ENCODE measurements at regions not wholly inside any gene's neighbourhood (a gene's known extent, or its start where the extent isn't known, plus 50 kb on each side); places are given as distances from the start of the nearest gene placed in this dataset.
A peak's percentile ranks its signal among the peaks of the same experiment; 100 is the strongest.

DNA sequence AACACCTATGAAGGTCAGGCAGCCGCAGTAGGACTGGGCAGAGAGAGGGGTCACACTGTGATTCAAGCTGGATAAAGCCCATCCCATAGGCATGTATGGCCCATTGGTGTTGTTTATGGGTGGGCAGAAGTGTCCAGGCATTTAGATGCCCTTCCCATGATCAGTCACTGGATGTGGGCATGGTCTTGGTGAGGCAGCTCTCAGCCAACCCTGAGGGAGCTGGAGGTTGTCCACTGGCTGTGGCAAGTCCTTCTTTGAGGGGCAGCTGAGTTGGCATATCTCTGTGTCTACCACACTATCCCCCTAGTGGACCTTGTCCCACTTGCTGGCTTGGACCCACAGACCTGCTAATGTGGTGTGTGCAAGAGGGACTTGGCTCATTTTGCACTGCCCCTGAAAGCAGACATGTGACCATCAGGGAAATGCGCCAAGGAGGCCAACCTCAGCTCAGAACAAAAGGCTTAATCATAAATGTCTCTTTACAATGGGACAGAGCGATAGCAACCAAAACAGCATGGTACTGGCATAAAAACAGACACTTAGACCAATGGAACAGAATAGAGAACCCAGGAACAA, 82.0 kb downstream of the TMEM17 start:
- Histone ChIP-seq H3K27me3 (ENCODE audit: insufficient read depth, low read length, poor library complexity, severe bottlenecking) (no peaks in the 10 kb centered on the region), H3K9me3 (ENCODE audit: insufficient read depth, low read depth, low read length) (peaks cover 3% of the 10 kb centered on the region; the same call in 1 of the 2 replicates), H3F3A (ENCODE audit: low read depth) (no peaks in the 10 kb centered on the region), H3K4me3 (ENCODE audit: low read length, poor library complexity, severe bottlenecking) (no peak overlapping the region), H3K4me1 (ENCODE audit: insufficient read depth, low read length, poor library complexity, severe bottlenecking) (no peaks in the 10 kb centered on the region), H3K36me3 (ENCODE audit: insufficient read depth, low read length) (no peaks in the 10 kb centered on the region), H3K9me2 (replicated peaks; ENCODE audit: low read depth, low read length) (no peaks in the 10 kb centered on the region), H2AFZ (ENCODE audit: low read length) (no peak overlapping the region), H3K79me2 (ENCODE audit: insufficient read depth, low read length) (no peaks in the 10 kb centered on the region), H3K4me2 (ENCODE audit: low read depth, low read length, poor library complexity, severe bottlenecking) (no peak overlapping the region), H4K20me1 (ENCODE audit: insufficient read depth, low read length, poor library complexity, severe bottlenecking) (no peaks in the 10 kb centered on the region), H3K9ac (ENCODE audit: low read depth, low read length, poor library complexity, severe bottlenecking) (no peak overlapping the region)
- no peak for TF ChIP-seq EZH2phosphoT487 (IDR thresholded peaks at IDR 0.05; ENCODE audit: borderline replicate concordance)
- TF ChIP-seq, protein P1, sequence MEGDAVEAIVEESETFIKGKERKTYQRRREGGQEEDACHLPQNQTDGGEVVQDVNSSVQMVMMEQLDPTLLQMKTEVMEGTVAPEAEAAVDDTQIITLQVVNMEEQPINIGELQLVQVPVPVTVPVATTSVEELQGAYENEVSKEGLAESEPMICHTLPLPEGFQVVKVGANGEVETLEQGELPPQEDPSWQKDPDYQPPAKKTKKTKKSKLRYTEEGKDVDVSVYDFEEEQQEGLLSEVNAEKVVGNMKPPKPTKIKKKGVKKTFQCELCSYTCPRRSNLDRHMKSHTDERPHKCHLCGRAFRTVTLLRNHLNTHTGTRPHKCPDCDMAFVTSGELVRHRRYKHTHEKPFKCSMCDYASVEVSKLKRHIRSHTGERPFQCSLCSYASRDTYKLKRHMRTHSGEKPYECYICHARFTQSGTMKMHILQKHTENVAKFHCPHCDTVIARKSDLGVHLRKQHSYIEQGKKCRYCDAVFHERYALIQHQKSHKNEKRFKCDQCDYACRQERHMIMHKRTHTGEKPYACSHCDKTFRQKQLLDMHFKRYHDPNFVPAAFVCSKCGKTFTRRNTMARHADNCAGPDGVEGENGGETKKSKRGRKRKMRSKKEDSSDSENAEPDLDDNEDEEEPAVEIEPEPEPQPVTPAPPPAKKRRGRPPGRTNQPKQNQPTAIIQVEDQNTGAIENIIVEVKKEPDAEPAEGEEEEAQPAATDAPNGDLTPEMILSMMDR (conservative IDR thresholded peaks at IDR 0.05; ENCODE audit: low read length), result no peak

DNA sequence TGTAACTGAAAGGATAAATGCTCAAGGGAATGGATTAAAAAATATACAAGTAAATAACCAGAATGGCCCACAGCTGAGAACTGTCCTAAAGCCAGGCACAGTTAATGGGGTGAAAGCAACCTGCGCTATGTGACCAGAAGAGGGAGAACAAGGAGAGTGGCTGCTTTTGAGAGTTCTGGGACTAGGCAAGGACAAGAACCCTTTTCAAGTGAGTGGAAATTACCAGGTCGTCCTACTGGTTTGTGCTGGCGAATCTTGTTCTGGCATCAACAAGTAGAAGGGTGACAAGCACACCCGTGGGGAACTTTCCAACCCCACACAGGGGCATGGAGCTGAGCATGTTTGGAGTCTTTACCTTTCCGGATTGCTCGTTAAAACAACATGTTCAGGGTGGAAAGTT, 82.8 kb downstream of the TMEM17 start:
- no peaks in the 10 kb centered on the region for H4K20me1 ChIP-seq (ENCODE audit: insufficient read depth, low read length, poor library complexity, severe bottlenecking)
- H3K4me2 ChIP-seq (ENCODE audit: low read depth, low read length, poor library complexity, severe bottlenecking), result no peak overlapping the region
- no peak overlapping the region for H3K4me3 ChIP-seq (ENCODE audit: low read length, poor library complexity, severe bottlenecking)
- no peak overlapping the region for H2AFZ ChIP-seq (ENCODE audit: low read length)
- no peaks in the 10 kb centered on the region for H3K9me2 ChIP-seq (replicated peaks; ENCODE audit: low read depth, low read length)
- H3F3A ChIP-seq (ENCODE audit: low read depth), result no peaks in the 10 kb centered on the region
- H3K27me3 ChIP-seq (ENCODE audit: insufficient read depth, low read length, poor library complexity, severe bottlenecking), result no peaks in the 10 kb centered on the region
- H3K4me1 ChIP-seq (ENCODE audit: insufficient read depth, low read length, poor library complexity, severe bottlenecking), result no peaks in the 10 kb centered on the region
- H3K9me3 ChIP-seq (ENCODE audit: insufficient read depth, low read depth, low read length), result peaks cover 3% of the 10 kb centered on the region; the same call in 1 of the 2 replicates
- H3K9ac ChIP-seq (ENCODE audit: low read depth, low read length, poor library complexity, severe bottlenecking), result no peak overlapping the region
- TF ChIP-seq, protein P1 (conservative IDR thresholded peaks at IDR 0.05; ENCODE audit: low read length), result peak; percentile 26; the same call in 1 of the 2 replicates
- no peak for TF ChIP-seq EZH2phosphoT487 (IDR thresholded peaks at IDR 0.05; ENCODE audit: borderline replicate concordance)
- H3K79me2 ChIP-seq (ENCODE audit: insufficient read depth, low read length), result no peaks in the 10 kb centered on the region
- no peaks in the 10 kb centered on the region for H3K36me3 ChIP-seq (ENCODE audit: insufficient read depth, low read length)

DNA sequence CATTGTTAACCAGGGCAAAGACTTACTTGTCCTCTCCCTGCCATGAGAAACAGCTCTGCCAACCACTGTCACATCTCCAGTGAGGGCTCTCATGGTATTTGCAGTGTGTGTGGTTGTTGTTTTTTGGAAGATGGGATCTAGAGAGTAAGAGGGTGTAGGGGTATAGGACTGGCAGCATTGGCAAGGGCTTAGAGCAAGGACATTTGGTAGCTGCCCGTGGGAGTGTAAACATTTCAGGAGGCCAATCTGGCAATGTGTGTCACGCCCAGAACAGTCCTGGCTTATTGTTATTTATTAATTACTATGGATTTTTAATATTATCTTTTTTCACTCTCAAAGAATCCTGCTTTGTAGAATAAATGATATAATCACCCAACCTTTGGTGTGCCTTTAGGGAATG, 90.5 kb downstream of the TMEM17 start:
- Histone ChIP-seq H3K4me2 (ENCODE audit: low read depth, low read length, poor library complexity, severe bottlenecking) (no peak overlapping the region), H3K9me2 (replicated peaks; ENCODE audit: low read depth, low read length) (no peaks in the 10 kb centered on the region), H3K9me3 (ENCODE audit: insufficient read depth, low read depth, low read length) (peaks cover 3% of the 10 kb centered on the region; the same call in 1 of the 2 replicates), H3K36me3 (ENCODE audit: insufficient read depth, low read length) (no peaks in the 10 kb centered on the region), H3K4me3 (ENCODE audit: low read length, poor library complexity, severe bottlenecking) (no peak overlapping the region), H3K27me3 (ENCODE audit: insufficient read depth, low read length, poor library complexity, severe bottlenecking) (no peaks in the 10 kb centered on the region), H2AFZ (ENCODE audit: low read length) (no peak overlapping the region), H3K9ac (ENCODE audit: low read depth, low read length, poor library complexity, severe bottlenecking) (no peak overlapping the region), H3K79me2 (ENCODE audit: insufficient read depth, low read length) (peaks cover 19% of the 10 kb centered on the region; the same call in 1 of the 2 replicates), H3F3A (ENCODE audit: low read depth) (no peaks in the 10 kb centered on the region), H4K20me1 (ENCODE audit: insufficient read depth, low read length, poor library complexity, severe bottlenecking) (no peaks in the 10 kb centered on the region), H3K4me1 (ENCODE audit: insufficient read depth, low read length, poor library complexity, severe bottlenecking) (peaks cover 7% of the 10 kb centered on the region)
- TF ChIP-seq, protein P1 (conservative IDR thresholded peaks at IDR 0.05; ENCODE audit: low read length), result no peak
- TF ChIP-seq EZH2phosphoT487 (IDR thresholded peaks at IDR 0.05; ENCODE audit: borderline replicate concordance), result no peak

Data from Loucy (cell line).